Suprapubic skin (tissue), 3 donors: ENCODE measurements at regions not wholly inside any gene's neighbourhood (a gene's known extent, or its start where the extent isn't known, plus 50 kb on each side); places are given as distances from the start of the nearest gene placed in this dataset.

Source experiments
- EP300 ChIP-seq: sonication (generic); formaldehyde crosslinking; IDR thresholded peaks from one replicate; pipeline ENCODE4 v1.6.1; 2017; ENCODE audit warnings: antibody characterized with exemption
- TF ChIP-seq, protein P1 (sequence below), 2 donors: fragments of 200-600 bp in 1 of 2; fragments of 450-650 bp in 1 of 2; sonication (generic) in 1 of 2; IDR thresholded peaks; one replicate each; pipeline ENCODE4 v1.5.1; 2016 to 2019; ENCODE audit warnings: antibody characterized with exemption in 2 of 2, mild to moderate bottlenecking in 1 of 2, moderate library complexity in 1 of 2

DNA sequence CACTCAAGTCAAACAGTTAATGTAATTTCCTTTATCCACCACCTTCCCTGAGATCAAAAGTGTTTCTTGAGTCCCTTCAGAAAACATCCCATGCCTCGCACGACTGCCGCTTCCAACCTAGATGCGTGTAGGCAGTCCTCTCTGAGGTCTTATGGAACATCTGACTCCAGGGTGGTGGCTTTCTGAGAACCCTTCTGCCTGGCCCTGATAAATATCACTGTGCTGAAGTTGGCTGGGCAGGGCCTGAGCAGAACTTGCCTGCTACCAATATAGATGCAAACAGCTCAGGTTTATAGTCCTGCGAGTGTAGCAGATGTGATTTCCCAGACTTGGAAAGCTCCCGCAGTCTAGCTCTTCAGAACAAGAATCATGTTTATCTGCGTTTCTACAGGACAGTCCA is 61.1 kb upstream of the GPR12 start:
- no peak for TF ChIP-seq EP300
- TF ChIP-seq, protein P1, sequence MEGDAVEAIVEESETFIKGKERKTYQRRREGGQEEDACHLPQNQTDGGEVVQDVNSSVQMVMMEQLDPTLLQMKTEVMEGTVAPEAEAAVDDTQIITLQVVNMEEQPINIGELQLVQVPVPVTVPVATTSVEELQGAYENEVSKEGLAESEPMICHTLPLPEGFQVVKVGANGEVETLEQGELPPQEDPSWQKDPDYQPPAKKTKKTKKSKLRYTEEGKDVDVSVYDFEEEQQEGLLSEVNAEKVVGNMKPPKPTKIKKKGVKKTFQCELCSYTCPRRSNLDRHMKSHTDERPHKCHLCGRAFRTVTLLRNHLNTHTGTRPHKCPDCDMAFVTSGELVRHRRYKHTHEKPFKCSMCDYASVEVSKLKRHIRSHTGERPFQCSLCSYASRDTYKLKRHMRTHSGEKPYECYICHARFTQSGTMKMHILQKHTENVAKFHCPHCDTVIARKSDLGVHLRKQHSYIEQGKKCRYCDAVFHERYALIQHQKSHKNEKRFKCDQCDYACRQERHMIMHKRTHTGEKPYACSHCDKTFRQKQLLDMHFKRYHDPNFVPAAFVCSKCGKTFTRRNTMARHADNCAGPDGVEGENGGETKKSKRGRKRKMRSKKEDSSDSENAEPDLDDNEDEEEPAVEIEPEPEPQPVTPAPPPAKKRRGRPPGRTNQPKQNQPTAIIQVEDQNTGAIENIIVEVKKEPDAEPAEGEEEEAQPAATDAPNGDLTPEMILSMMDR (IDR thresholded peaks at IDR 0.05), result no peak
